ENCODE measurements at regions not wholly inside any gene's neighbourhood (a gene's known extent, or its start where the extent isn't known, plus 50 kb on each side); places are given as distances from the start of the nearest gene placed in this dataset.

DNA sequence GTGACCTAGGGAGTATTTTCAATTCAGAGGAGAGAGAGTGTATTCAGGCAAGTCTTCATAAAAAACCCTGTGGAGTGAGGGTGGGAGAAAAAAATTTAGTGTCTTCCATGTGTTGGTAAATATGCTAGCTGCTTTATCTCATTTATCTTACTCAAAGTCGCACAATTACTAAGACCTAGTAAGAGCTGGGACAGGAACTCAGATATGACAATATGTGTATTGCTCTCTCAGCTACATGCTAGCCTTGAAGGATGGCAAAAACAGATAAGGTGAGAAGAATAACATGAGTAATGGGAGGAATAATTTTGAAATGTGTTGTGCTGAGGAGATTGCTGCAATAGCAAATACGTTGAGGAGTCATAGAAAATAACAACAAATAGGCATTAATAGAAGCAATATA is 458.6 kb downstream of the SH2D1A start:
- TF ChIP-seq CTCF (IDR thresholded peaks at IDR 0.05; ENCODE audit: low read length) (no peak), EZH2 (IDR thresholded peaks at IDR 0.05; ENCODE audit: borderline replicate concordance, low read length) (no peak)
